ENCODE measurements at regions not wholly inside any gene's neighbourhood (a gene's known extent, or its start where the extent isn't known, plus 50 kb on each side); places are given as distances from the start of the nearest gene placed in this dataset.

DNA sequence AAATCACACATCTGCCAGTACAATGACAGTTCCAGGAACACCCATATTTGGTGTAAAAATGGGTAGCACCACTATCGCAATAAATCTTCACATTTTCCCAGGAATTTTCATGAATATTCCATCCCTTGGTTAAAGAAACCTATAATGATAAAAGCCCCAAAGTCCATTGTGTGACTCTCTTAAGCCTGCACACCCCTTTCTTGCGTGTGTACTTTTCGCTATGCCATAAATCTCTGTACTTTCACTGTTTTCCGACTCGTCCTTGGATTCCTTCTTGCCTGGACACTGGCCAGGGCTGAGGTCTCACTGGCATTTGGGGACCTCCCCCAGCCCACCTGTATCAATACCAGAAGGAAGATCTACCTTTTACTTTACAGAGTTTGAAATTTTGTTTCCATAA is 172.3 kb downstream of the RNF152 start:
- Histone ChIP-seq H2AFZ (ENCODE audit: low read depth) (no peak overlapping the region), H3K4me3 (IDR thresholded peaks at IDR 0.05; ENCODE audit: insufficient read depth, low read depth, low read length) (no peak overlapping the region), H4K20me1 (ENCODE audit: insufficient read depth) (no peaks in the 10 kb centered on the region), H3K79me2 (ENCODE audit: insufficient read depth, low read depth) (no peaks in the 10 kb centered on the region), H3K27ac (no peak overlapping the region), H3K27me3 (ENCODE audit: insufficient read depth, low read depth) (no peaks in the 10 kb centered on the region), H3K9ac (no peak overlapping the region), H3K4me2 (no peak overlapping the region), H3K36me3 (ENCODE audit: insufficient read depth) (no peaks in the 10 kb centered on the region), H3K4me1 (ENCODE audit: low read depth, poor library complexity, severe bottlenecking) (no peaks in the 10 kb centered on the region)
- TF ChIP-seq CTCF (conservative IDR thresholded peaks at IDR 0.05; ENCODE audit: low read depth, low read length): no peak

- Histone ChIP-seq H3K4me2 (no peak overlapping the region), H3K27me3 (ENCODE audit: insufficient read depth, low read depth) (no peaks in the 10 kb centered on the region), H4K20me1 (ENCODE audit: insufficient read depth) (no peaks in the 10 kb centered on the region), H3K36me3 (ENCODE audit: insufficient read depth) (no peaks in the 10 kb centered on the region), H3K9ac (no peak overlapping the region), H3K4me3 (IDR thresholded peaks at IDR 0.05; ENCODE audit: insufficient read depth, low read depth, low read length) (no peak overlapping the region), H2AFZ (ENCODE audit: low read depth) (no peak overlapping the region), H3K27ac (no peak overlapping the region), H3K79me2 (ENCODE audit: insufficient read depth, low read depth) (no peaks in the 10 kb centered on the region), H3K4me1 (ENCODE audit: low read depth, poor library complexity, severe bottlenecking) (no peaks in the 10 kb centered on the region)
- no peak for TF ChIP-seq CTCF (conservative IDR thresholded peaks at IDR 0.05; ENCODE audit: low read depth, low read length)
Measured at GRCh38 chr18:61719671-61720070, 173.1 kb downstream of the RNF152 start.

- Histone ChIP-seq H4K20me1 (ENCODE audit: insufficient read depth) (no peaks in the 10 kb centered on the region), H3K4me3 (IDR thresholded peaks at IDR 0.05; ENCODE audit: insufficient read depth, low read depth, low read length) (no peak overlapping the region), H3K4me2 (no peak overlapping the region), H2AFZ (ENCODE audit: low read depth) (no peak overlapping the region), H3K27ac (no peak overlapping the region), H3K36me3 (ENCODE audit: insufficient read depth) (no peaks in the 10 kb centered on the region), H3K4me1 (ENCODE audit: low read depth, poor library complexity, severe bottlenecking) (no peaks in the 10 kb centered on the region), H3K79me2 (ENCODE audit: insufficient read depth, low read depth) (no peaks in the 10 kb centered on the region), H3K27me3 (ENCODE audit: insufficient read depth, low read depth) (no peaks in the 10 kb centered on the region), H3K9ac (no peak overlapping the region)
- no peak for TF ChIP-seq CTCF (conservative IDR thresholded peaks at IDR 0.05; ENCODE audit: low read depth, low read length)
Measured at GRCh38 chr18:61718944-61719343, 173.9 kb downstream of the RNF152 start.

DNA sequence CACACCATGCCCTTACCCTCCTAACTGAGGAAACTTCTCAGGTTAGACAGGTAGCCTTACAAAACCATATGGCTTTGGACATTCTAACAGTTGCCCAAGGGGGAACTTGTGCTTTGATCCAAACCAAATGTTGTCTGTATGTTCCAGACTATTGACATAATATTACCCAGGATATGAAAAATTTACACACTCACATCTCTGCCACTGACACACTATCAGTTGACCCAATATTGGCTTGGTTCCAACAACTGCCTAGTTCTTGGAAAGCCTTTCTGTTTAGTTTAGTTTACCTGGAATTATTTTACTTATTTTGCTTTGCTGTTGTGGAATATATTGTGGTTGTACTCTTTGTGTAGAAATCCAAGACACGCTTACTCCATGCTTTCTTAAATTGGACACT is 178.4 kb downstream of the RNF152 start:
- no peaks in the 10 kb centered on the region for H3K27me3 ChIP-seq (ENCODE audit: insufficient read depth, low read depth)
- no peak overlapping the region for H2AFZ ChIP-seq (ENCODE audit: low read depth)
- no peak overlapping the region for H3K9ac ChIP-seq
- no peaks in the 10 kb centered on the region for H3K4me1 ChIP-seq (ENCODE audit: low read depth, poor library complexity, severe bottlenecking)
- H3K36me3 ChIP-seq (ENCODE audit: insufficient read depth): no peaks in the 10 kb centered on the region
- H4K20me1 ChIP-seq (ENCODE audit: insufficient read depth): no peaks in the 10 kb centered on the region
- H3K4me3 ChIP-seq (IDR thresholded peaks at IDR 0.05; ENCODE audit: insufficient read depth, low read depth, low read length): no peak overlapping the region
- TF ChIP-seq CTCF (conservative IDR thresholded peaks at IDR 0.05; ENCODE audit: low read depth, low read length): no peak
- H3K79me2 ChIP-seq (ENCODE audit: insufficient read depth, low read depth): no peaks in the 10 kb centered on the region
- H3K27ac ChIP-seq: no peak overlapping the region
- H3K4me2 ChIP-seq: no peak overlapping the region

DNA sequence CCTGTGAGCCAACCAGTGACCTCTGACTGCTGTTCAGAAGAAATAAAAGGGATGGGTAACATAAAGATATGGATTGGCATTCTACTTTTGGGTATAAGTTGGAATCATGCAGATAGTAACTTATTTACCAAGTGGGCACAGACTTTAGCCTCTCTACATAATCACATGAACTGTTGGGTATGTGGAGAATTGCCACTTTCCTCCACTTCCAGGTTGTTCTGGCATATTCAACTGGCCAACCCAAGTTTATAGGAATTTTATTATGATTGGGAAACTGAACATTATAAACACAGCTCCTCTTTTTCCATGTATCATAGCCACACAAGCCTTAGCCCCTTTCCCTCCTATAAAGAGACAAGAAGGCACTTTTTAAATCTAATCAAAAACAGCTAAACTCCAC is 179.3 kb downstream of the RNF152 start:
- no peak overlapping the region for H3K27ac ChIP-seq
- H3K27me3 ChIP-seq (ENCODE audit: insufficient read depth, low read depth): no peaks in the 10 kb centered on the region
- no peaks in the 10 kb centered on the region for H3K4me1 ChIP-seq (ENCODE audit: low read depth, poor library complexity, severe bottlenecking)
- no peaks in the 10 kb centered on the region for H4K20me1 ChIP-seq (ENCODE audit: insufficient read depth)
- no peaks in the 10 kb centered on the region for H3K79me2 ChIP-seq (ENCODE audit: insufficient read depth, low read depth)
- H3K4me3 ChIP-seq (IDR thresholded peaks at IDR 0.05; ENCODE audit: insufficient read depth, low read depth, low read length): no peak overlapping the region
- H3K4me2 ChIP-seq: no peak overlapping the region
- H3K9ac ChIP-seq: no peak overlapping the region
- no peak for TF ChIP-seq CTCF (conservative IDR thresholded peaks at IDR 0.05; ENCODE audit: low read depth, low read length)
- H3K36me3 ChIP-seq (ENCODE audit: insufficient read depth): no peaks in the 10 kb centered on the region
- no peak overlapping the region for H2AFZ ChIP-seq (ENCODE audit: low read depth)
